Omental fat pad (tissue), 3 donors: ENCODE measurements at regions not wholly inside any gene's neighbourhood (a gene's known extent, or its start where the extent isn't known, plus 50 kb on each side); places are given as distances from the start of the nearest gene placed in this dataset.
A peak's percentile ranks its signal among the peaks of the same experiment; 100 is the strongest.

Experiments used
- ATAC-seq: fragments of 150-250 bp; one replicate; pipeline ENCODE4 v1.9.1; 2016; ENCODE audit warnings: mild to moderate bottlenecking, moderate library complexity; ENCODE audit not compliant: low FRiP score
- DNase-seq: peaks from one replicate; pipeline ENCODE4 v3.0.0-alpha.2; 2019; ENCODE audit warnings: low spot score
- TF ChIP-seq, protein P1 (sequence below), 3 donors: fragments of 450-650 bp; IDR thresholded peaks; one replicate each; pipeline ENCODE4 v1.5.1; 2016 to 2017; ENCODE audit warnings: antibody characterized with exemption in 3 of 3, mild to moderate bottlenecking in 3 of 3, moderate library complexity in 2 of 3

DNA sequence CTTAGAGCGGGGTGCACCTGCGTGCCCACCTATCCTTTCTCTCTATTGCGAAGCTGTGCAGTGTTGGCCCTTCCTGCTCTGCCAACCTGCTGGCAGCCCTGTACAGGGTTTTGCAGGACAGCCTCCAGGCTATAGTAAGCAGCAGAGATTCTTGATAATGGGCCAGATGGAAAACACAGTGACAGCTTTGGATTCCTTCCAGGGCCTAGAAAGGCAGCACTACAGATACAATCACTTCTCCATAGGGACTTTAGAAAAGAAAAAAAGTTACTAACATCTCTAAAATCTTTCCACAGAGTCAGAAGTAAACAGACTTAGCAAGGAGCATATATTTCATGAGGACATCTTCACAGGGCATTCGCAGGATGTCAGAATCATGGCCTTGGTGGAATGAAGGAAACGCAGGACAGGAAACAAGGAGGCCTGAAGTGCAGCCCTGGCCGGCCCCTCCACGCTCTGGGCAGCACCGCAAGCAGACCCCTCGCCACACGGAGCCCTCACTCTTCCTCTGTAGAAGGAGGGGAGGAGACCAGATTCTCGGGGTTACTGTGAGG is 172.1 kb upstream of the GAS1 start:
- no peak for DNase-seq
- ATAC-seq: peak; percentile 35
- TF ChIP-seq, protein P1, sequence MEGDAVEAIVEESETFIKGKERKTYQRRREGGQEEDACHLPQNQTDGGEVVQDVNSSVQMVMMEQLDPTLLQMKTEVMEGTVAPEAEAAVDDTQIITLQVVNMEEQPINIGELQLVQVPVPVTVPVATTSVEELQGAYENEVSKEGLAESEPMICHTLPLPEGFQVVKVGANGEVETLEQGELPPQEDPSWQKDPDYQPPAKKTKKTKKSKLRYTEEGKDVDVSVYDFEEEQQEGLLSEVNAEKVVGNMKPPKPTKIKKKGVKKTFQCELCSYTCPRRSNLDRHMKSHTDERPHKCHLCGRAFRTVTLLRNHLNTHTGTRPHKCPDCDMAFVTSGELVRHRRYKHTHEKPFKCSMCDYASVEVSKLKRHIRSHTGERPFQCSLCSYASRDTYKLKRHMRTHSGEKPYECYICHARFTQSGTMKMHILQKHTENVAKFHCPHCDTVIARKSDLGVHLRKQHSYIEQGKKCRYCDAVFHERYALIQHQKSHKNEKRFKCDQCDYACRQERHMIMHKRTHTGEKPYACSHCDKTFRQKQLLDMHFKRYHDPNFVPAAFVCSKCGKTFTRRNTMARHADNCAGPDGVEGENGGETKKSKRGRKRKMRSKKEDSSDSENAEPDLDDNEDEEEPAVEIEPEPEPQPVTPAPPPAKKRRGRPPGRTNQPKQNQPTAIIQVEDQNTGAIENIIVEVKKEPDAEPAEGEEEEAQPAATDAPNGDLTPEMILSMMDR (IDR thresholded peaks at IDR 0.05): no peak

DNA sequence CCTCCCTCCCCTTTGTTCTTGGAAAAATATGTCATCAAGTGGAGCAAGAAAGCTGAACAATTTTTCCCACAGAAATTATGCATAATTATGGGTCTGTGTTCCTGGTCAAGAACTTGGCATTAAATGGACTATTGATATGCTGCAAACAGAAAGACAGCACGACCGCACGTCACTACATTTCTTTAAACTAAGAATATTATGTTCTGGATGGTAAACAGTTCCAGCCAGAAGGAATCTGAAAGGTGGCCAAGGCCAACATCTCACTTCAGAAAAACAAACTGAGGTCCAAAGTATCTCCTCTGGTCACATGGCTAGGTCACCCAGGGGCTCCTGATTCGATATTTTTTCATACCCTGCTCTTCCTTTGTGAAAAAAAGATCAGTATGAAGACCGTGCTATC is 173.3 kb upstream of the GAS1 start:
- TF ChIP-seq, protein P1 (IDR thresholded peaks at IDR 0.05): no peak
- ATAC-seq: no peak
- no peak for DNase-seq

DNA sequence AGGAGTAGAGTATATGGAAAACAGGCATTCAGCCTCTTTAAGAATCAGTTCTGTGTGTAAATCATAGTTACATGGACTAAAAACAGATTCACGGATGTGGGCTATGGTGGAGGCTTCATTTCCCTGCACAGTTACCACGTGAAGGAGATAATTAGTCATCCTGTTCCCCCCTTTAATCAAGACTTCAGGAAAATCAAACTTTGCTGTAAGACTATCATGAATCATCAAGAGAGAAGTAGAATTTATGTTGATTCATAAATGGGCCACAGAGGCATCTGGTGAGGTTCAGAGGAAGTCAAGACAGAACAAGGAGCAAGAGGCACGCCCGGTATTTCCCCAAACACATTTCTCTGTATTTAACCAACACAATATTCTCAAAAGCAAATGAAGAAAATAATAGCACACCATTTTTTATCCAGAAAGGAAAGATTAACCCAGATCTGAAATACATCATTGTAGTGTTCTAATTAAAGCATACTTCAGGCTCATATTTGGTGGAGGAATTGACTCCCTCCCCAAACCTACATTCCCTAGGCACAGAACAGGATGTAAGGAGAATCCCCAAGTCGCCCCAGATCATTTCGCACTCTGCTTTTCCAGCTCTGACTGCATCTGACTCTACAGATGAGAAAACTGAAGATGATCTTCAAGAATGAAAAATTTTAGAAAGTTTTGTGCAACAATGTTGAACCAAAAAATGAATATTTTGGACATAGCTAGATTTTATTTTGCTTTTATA is 175.8 kb upstream of the GAS1 start:
- ATAC-seq (peak; percentile 85), DNase-seq (no peak)
- TF ChIP-seq, protein P1 (IDR thresholded peaks at IDR 0.05): no peak

DNA sequence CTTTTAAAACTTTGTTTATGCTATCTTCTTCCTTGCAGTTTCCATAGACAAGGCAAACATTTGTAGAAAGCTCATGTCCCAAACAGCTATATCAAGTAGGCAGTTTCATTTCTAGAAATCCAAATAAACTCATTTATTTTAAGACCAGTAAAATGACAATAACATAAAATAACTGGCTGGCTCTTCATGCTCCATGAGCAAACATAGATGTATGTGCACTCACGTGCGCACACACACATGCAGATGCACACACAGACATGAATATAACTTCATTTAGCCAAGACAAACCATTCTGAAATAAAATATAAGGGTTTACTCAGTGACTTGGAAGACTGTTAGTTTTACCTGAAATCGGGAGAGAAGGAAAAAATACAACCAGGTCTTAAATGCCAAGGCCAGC is 176.5 kb upstream of the GAS1 start:
- DNase-seq (no peak), ATAC-seq (no peak)
- TF ChIP-seq, protein P1 (IDR thresholded peaks at IDR 0.05): no peak

DNA sequence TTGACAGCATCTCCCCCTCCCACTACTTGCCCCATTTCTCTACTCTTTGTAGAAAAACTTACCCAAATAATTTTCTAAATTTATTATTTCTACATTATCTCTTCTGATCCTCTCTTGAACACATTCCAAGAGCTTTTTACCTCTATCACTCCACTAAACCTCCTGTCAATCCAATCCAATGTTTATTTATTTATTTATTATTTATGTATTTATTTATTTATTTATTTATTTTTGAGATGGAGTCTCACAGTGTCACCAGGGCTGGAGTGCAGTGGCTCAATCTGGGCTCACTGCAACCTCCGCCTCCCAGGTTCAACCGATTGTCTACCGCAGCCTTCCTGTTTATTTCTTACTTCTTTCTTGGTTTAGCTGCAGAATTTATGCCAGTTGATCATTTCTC is 178.5 kb upstream of the GAS1 start:
- no peak for ATAC-seq
- no peak for DNase-seq
- TF ChIP-seq, protein P1 (IDR thresholded peaks at IDR 0.05): no peak

GRCh38 chr9:87127543-87127942 is 180.2 kb upstream of the GAS1 start:
- TF ChIP-seq, protein P1 (IDR thresholded peaks at IDR 0.05): no peak
- DNase-seq (no peak), ATAC-seq (no peak)
